ENCODE measurements at regions not wholly inside any gene's neighbourhood (a gene's known extent, or its start where the extent isn't known, plus 50 kb on each side); places are given as distances from the start of the nearest gene placed in this dataset.

DNA sequence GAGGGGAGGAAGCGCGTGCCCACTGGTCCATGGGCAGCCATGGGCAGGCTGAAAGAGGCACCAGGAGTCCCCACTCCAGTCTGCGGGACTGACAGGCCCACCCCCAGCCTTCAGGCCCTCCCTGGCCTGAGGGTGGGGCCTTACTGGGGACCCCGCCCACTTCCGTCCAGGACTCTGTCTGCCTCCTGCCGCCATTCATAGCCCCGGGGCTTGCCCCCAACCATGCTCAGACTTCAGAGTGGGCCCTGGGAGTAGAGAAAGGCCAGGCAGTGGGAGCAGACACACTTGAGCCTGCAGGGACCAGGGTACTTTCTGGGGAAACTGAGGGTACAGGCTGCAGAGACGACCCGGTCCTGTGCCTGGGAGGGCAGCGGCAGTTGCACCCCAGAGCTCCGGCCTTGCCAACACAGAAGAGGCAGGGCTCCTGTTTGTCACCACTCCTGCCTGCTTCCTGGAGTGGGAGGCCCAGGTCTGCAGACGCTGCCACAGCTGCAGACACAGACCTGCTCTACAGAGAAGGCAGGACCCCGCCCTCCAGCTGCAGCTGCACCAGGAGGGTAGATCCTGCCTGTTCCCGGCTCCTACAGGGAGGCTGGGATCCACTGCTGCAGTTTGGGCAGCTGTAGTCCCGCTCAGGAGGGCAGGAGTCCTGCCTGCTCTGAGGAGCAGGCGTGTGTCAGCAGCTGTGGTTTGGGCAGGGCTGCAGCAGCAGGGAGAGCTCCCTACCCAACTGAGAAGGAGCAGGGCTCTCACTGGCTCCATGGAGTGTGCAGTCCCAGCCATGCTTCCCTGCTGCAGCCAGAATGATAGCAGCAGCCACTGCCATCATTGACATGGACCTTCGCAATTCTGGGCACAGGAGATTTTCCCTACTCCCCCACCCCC lies 387.9 kb upstream of the ANO3 start:
- TF ChIP-seq, protein P1, sequence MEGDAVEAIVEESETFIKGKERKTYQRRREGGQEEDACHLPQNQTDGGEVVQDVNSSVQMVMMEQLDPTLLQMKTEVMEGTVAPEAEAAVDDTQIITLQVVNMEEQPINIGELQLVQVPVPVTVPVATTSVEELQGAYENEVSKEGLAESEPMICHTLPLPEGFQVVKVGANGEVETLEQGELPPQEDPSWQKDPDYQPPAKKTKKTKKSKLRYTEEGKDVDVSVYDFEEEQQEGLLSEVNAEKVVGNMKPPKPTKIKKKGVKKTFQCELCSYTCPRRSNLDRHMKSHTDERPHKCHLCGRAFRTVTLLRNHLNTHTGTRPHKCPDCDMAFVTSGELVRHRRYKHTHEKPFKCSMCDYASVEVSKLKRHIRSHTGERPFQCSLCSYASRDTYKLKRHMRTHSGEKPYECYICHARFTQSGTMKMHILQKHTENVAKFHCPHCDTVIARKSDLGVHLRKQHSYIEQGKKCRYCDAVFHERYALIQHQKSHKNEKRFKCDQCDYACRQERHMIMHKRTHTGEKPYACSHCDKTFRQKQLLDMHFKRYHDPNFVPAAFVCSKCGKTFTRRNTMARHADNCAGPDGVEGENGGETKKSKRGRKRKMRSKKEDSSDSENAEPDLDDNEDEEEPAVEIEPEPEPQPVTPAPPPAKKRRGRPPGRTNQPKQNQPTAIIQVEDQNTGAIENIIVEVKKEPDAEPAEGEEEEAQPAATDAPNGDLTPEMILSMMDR (conservative IDR thresholded peaks at IDR 0.05; ENCODE audit: low read depth in 2 of 2) = no peak
- no peak for TF ChIP-seq JUNB (IDR thresholded peaks at IDR 0.05; ENCODE audit: unreplicated experiment)
- TF ChIP-seq POLR2AphosphoS5 (IDR thresholded peaks at IDR 0.05; ENCODE audit: low read depth) = no peak
- TF ChIP-seq, protein P2, sequence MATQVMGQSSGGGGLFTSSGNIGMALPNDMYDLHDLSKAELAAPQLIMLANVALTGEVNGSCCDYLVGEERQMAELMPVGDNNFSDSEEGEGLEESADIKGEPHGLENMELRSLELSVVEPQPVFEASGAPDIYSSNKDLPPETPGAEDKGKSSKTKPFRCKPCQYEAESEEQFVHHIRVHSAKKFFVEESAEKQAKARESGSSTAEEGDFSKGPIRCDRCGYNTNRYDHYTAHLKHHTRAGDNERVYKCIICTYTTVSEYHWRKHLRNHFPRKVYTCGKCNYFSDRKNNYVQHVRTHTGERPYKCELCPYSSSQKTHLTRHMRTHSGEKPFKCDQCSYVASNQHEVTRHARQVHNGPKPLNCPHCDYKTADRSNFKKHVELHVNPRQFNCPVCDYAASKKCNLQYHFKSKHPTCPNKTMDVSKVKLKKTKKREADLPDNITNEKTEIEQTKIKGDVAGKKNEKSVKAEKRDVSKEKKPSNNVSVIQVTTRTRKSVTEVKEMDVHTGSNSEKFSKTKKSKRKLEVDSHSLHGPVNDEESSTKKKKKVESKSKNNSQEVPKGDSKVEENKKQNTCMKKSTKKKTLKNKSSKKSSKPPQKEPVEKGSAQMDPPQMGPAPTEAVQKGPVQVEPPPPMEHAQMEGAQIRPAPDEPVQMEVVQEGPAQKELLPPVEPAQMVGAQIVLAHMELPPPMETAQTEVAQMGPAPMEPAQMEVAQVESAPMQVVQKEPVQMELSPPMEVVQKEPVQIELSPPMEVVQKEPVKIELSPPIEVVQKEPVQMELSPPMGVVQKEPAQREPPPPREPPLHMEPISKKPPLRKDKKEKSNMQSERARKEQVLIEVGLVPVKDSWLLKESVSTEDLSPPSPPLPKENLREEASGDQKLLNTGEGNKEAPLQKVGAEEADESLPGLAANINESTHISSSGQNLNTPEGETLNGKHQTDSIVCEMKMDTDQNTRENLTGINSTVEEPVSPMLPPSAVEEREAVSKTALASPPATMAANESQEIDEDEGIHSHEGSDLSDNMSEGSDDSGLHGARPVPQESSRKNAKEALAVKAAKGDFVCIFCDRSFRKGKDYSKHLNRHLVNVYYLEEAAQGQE (IDR thresholded peaks at IDR 0.05; ENCODE audit: unreplicated experiment) = no peak
- no peak for TF ChIP-seq ZNF114 (CRISPR knock-in tag; IDR thresholded peaks at IDR 0.05)

All from GM23338 (cell line).